DOHH2 (cell line): ENCODE measurements at regions not wholly inside any gene's neighbourhood (a gene's known extent, or its start where the extent isn't known, plus 50 kb on each side); places are given as distances from the start of the nearest gene placed in this dataset.

Source experiments
- H3F3A ChIP-seq: fragments of 200-600 bp; sonication (generic), shearing (Covaris generic); 2 replicates; pipeline ENCODE4 v1.6.0; 2016; ENCODE audit warnings: antibody characterized with exemption, mild to moderate bottlenecking; ENCODE audit not compliant: control insufficient read depth, insufficient read depth
- H3K27ac ChIP-seq: fragments of 200-600 bp; sonication (generic); 2 replicates; pipeline ENCODE4 v1.5.1; 2014; ENCODE audit warnings: low read depth, mild to moderate bottlenecking, low read length, moderate library complexity
- H3K27me3 ChIP-seq: fragments of 200-600 bp; sonication (generic); 2 replicates; pipeline ENCODE4 v1.6.1; 2014; ENCODE audit warnings: mild to moderate bottlenecking, low read length, mixed read lengths; ENCODE audit not compliant: control insufficient read depth
- H3K36me3 ChIP-seq: fragments of 200-600 bp; sonication (generic); 2 replicates; pipeline ENCODE4 v1.6.1; 2014; ENCODE audit warnings: mild to moderate bottlenecking, low read length, moderate library complexity, mixed read lengths; ENCODE audit not compliant: control insufficient read depth
- H3K4me1 ChIP-seq: fragments of 200-600 bp; sonication (generic); 2 replicates; pipeline ENCODE4 v1.6.1; 2014; ENCODE audit warnings: mild to moderate bottlenecking, low read length, mixed read lengths; ENCODE audit not compliant: control insufficient read depth
- H3K4me2 ChIP-seq: fragments of 200-600 bp; sonication (generic); 2 replicates; pipeline ENCODE4 v1.6.0; 2014; ENCODE audit warnings: mild to moderate bottlenecking, low read length, moderate library complexity
- H3K4me3 ChIP-seq: fragments of 200-600 bp; sonication (generic); 2 replicates; pipeline ENCODE4 v1.5.1; 2014; ENCODE audit warnings: mild to moderate bottlenecking, low read length, mixed read lengths
- H3K79me2 ChIP-seq: fragments of 200-600 bp; sonication (generic); 2 replicates; pipeline ENCODE4 v1.6.1; 2014; ENCODE audit warnings: mild to moderate bottlenecking, low read length, mixed read lengths; ENCODE audit not compliant: control insufficient read depth
- H3K9me2 ChIP-seq: fragments of 200-600 bp; sonication (generic); replicated peaks from 2 replicates; pipeline ENCODE4 v1.6.1; 2014; ENCODE audit warnings: mild to moderate bottlenecking, low read length, mixed read lengths; ENCODE audit not compliant: control insufficient read depth
- H3K9me3 ChIP-seq: fragments of 200-600 bp; sonication (generic); 2 replicates; pipeline ENCODE4 v1.6.1; 2014; ENCODE audit warnings: antibody characterized with exemption, low read length, mixed read lengths; ENCODE audit not compliant: control insufficient read depth, insufficient read depth
- H4K20me1 ChIP-seq: fragments of 200-600 bp; sonication (generic); 2 replicates; pipeline ENCODE4 v1.6.0; 2014; ENCODE audit warnings: low read depth, mild to moderate bottlenecking, antibody characterized with exemption, low read length, moderate library complexity; ENCODE audit not compliant: control insufficient read depth, insufficient read depth
- EZH2phosphoT487 ChIP-seq: fragments of 200-600 bp; sonication (generic); IDR thresholded peaks from 2 replicates; pipeline ENCODE4 v1.6.1; 2017; ENCODE audit warnings: borderline replicate concordance, mild to moderate bottlenecking, antibody characterized with exemption, low read length, moderate library complexity, mixed read lengths
- TF ChIP-seq, protein P1 (sequence below): fragments of 200-600 bp; sonication (generic); IDR thresholded peaks from one replicate; pipeline ENCODE4 v1.5.1; 2014; ENCODE audit warnings: antibody characterized with exemption, mild to moderate bottlenecking, low read depth, low read length; ENCODE audit not compliant: poor library complexity, severe bottlenecking

DNA sequence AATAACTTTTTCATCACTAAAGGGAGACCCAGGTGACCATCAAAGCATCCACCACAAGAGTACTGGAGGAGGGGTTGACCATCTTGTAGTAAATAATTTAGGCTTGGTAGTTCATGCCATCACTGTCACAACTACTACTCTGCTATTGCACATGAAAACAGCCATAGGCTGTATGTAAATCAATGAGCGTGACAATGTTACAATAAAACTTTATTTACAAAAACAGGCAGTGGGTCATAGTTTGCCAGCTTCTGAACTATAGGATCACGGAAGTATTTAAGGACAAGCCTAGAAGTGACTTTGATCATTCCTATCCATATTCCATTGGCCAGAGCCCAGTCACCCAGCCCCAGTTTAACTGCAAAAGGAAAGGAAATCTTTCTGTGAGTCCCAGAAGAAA, 153.4 kb downstream of the NUAK1 start:
- no peaks in the 10 kb centered on the region for H4K20me1 ChIP-seq
- H3K79me2 ChIP-seq: no peaks in the 10 kb centered on the region
- H3K9me3 ChIP-seq: no peaks in the 10 kb centered on the region
- no peaks in the 10 kb centered on the region for H3F3A ChIP-seq
- H3K4me3 ChIP-seq: no peak overlapping the region
- no peaks in the 10 kb centered on the region for H3K4me1 ChIP-seq
- TF ChIP-seq, protein P1, sequence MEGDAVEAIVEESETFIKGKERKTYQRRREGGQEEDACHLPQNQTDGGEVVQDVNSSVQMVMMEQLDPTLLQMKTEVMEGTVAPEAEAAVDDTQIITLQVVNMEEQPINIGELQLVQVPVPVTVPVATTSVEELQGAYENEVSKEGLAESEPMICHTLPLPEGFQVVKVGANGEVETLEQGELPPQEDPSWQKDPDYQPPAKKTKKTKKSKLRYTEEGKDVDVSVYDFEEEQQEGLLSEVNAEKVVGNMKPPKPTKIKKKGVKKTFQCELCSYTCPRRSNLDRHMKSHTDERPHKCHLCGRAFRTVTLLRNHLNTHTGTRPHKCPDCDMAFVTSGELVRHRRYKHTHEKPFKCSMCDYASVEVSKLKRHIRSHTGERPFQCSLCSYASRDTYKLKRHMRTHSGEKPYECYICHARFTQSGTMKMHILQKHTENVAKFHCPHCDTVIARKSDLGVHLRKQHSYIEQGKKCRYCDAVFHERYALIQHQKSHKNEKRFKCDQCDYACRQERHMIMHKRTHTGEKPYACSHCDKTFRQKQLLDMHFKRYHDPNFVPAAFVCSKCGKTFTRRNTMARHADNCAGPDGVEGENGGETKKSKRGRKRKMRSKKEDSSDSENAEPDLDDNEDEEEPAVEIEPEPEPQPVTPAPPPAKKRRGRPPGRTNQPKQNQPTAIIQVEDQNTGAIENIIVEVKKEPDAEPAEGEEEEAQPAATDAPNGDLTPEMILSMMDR: no peak
- no peak for TF ChIP-seq EZH2phosphoT487
- H3K9me2 ChIP-seq: no peaks in the 10 kb centered on the region
- no peaks in the 10 kb centered on the region for H3K36me3 ChIP-seq
- H3K27ac ChIP-seq: no peak overlapping the region
- H3K4me2 ChIP-seq: no peak overlapping the region
- no peaks in the 10 kb centered on the region for H3K27me3 ChIP-seq

DNA sequence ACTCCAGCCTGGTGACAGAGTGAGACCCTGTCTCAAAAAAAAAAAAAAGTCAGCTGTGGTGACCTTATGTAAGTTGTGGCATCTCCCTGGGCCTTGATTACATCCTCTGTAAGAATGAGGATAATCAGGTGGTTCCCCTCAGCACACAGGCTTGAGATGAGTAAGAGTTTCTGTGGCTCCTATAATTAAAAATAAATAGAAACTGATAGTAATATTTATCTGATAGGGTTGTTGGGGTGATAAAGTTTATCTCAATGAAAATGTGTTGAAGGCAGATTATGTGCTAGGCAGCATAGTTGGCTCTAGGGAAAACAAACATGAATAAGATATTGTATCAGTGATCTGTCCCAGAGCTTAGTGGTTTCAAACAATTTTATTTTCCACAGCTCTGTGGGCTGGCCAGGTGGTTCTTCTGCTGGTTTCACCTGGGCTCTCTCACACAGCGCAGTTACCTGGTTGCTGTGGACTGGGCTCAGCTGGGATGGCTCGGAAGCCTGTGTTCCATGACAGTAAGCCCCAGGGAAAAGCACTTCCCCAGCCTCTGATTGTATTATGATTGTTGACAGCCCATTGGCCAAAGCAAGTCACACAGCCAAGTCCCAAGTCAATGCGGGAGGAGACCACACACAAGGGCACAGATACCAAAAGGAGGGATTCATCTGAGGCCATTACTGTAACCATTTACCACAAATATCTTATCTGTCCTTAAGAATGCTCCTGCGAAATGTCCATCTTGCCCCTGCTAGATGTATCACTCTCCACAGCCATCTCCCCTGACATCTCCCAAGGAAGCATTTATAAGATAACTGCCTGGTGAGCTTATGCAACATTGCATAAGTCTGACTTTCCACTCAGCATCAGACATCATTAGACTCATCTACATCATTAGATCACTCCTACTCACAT, 151.7 kb downstream of the NUAK1 start:
- Histone ChIP-seq H4K20me1 (no peaks in the 10 kb centered on the region), H3K9me3 (no peaks in the 10 kb centered on the region), H3K4me1 (no peaks in the 10 kb centered on the region), H3K79me2 (no peaks in the 10 kb centered on the region), H3K9me2 (no peaks in the 10 kb centered on the region), H3K4me2 (no peak overlapping the region), H3K4me3 (no peak overlapping the region), H3K36me3 (no peaks in the 10 kb centered on the region), H3K27ac (no peak overlapping the region), H3K27me3 (no peaks in the 10 kb centered on the region), H3F3A (no peaks in the 10 kb centered on the region)
- no peak for TF ChIP-seq EZH2phosphoT487
- TF ChIP-seq, protein P1: no peak

DNA sequence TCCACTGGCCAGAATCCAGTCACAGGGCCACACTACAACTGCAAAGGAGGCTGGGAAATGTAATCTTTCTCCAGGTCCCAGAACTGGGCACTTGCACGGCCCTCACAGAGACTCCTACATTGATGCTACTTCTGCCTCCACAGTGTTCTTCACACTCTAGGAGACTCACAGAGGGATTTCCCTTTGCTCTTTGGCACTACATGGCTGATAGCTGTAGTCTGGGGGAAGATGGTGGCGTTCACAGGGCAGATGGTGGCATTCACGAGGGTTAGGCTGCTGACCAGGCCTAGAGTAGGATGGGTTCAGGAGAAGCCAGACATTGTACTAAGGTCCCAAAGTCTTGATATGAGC, 151.1 kb downstream of the NUAK1 start:
- no peak overlapping the region for H3K4me3 ChIP-seq
- no peaks in the 10 kb centered on the region for H3F3A ChIP-seq
- H4K20me1 ChIP-seq: no peaks in the 10 kb centered on the region
- no peaks in the 10 kb centered on the region for H3K36me3 ChIP-seq
- H3K27ac ChIP-seq: no peak overlapping the region
- H3K9me2 ChIP-seq: no peaks in the 10 kb centered on the region
- H3K4me1 ChIP-seq: no peaks in the 10 kb centered on the region
- no peaks in the 10 kb centered on the region for H3K27me3 ChIP-seq
- no peaks in the 10 kb centered on the region for H3K9me3 ChIP-seq
- TF ChIP-seq, protein P1: no peak
- TF ChIP-seq EZH2phosphoT487: no peak
- H3K79me2 ChIP-seq: no peaks in the 10 kb centered on the region
- no peak overlapping the region for H3K4me2 ChIP-seq
